Mesothelial cell of epicardium (in vitro differentiated cells): ENCODE measurements at regions not wholly inside any gene's neighbourhood (a gene's known extent, or its start where the extent isn't known, plus 50 kb on each side); places are given as distances from the start of the nearest gene placed in this dataset.

Source experiments
- DNase-seq, 2 experiments: peaks; one replicate each; pipeline ENCODE4 v3.0.0; 2021; ENCODE audit warnings: low spot score in 2 of 2; ENCODE audit not compliant: unreplicated experiment in 2 of 2
- H3K27ac Mint-ChIP-seq: 2 replicates; pipeline ENCODE4 v1.8.0; 2021; ENCODE audit warnings: mixed read lengths
- H3K27me3 Mint-ChIP-seq: 2 replicates; pipeline ENCODE4 v1.8.0; 2021; ENCODE audit warnings: low read depth, mixed read lengths
- H3K36me3 Mint-ChIP-seq: 2 replicates; pipeline ENCODE4 v1.8.0; 2021; ENCODE audit warnings: mixed read lengths
- H3K4me1 Mint-ChIP-seq: 2 replicates; pipeline ENCODE4 v1.8.0; 2021; ENCODE audit warnings: mixed read lengths
- H3K4me3 Mint-ChIP-seq: 2 replicates; pipeline ENCODE4 v1.8.0; 2021; ENCODE audit warnings: mild to moderate bottlenecking, moderate library complexity, mixed read lengths
- H3K9me3 Mint-ChIP-seq: 2 replicates; pipeline ENCODE4 v1.8.0; 2021; ENCODE audit warnings: mixed read lengths
- CTCF ChIP-seq: fragments of 200-600 bp; sonication (generic); IDR thresholded peaks from one replicate; pipeline ENCODE4 v1.5.0; 2021; ENCODE audit warnings: antibody characterized with exemption; ENCODE audit not compliant: unreplicated experiment

- no peak for DNase-seq
- Mint-ChIP-seq H3K9me3 (peaks cover 29% of the 10 kb centered on the region), H3K4me3 (no peak overlapping the region), H3K27me3 (peaks cover 7% of the 10 kb centered on the region), H3K27ac (no peak overlapping the region), H3K4me1 (peaks cover 21% of the 10 kb centered on the region), H3K36me3 (peaks cover 5% of the 10 kb centered on the region)
- TF ChIP-seq CTCF = no peak
Observed at GRCh38 chr7:68291710-68292109, 1295.1 kb downstream of the TYW1 start.

GRCh38 chr7:68295386-68295785 is 1298.8 kb downstream of the TYW1 start:
- H3K4me3 Mint-ChIP-seq = no peak overlapping the region
- H3K4me1 Mint-ChIP-seq = no peaks in the 10 kb centered on the region
- peaks cover 7% of the 10 kb centered on the region for H3K27me3 Mint-ChIP-seq
- H3K36me3 Mint-ChIP-seq = peaks cover 5% of the 10 kb centered on the region
- H3K27ac Mint-ChIP-seq = no peak overlapping the region
- no peak for DNase-seq
- peaks cover 28% of the 10 kb centered on the region for H3K9me3 Mint-ChIP-seq
- TF ChIP-seq CTCF = no peak

- H3K36me3 Mint-ChIP-seq = no peaks in the 10 kb centered on the region
- DNase-seq = no peak
- TF ChIP-seq CTCF = no peak
- no peak overlapping the region for H3K4me3 Mint-ChIP-seq
- no peak overlapping the region for H3K27ac Mint-ChIP-seq
- H3K27me3 Mint-ChIP-seq = no peaks in the 10 kb centered on the region
- peaks cover 2% of the 10 kb centered on the region for H3K4me1 Mint-ChIP-seq
- peaks cover 12% of the 10 kb centered on the region for H3K9me3 Mint-ChIP-seq
Observed at GRCh38 chr7:68304536-68304935, 1293.7 kb upstream of the AUTS2 start.

GRCh38 chr7:68306692-68307107 is 1291.6 kb upstream of the AUTS2 start:
- Mint-ChIP-seq H3K4me3 (no peak overlapping the region), H3K9me3 (peaks cover 8% of the 10 kb centered on the region), H3K27me3 (no peaks in the 10 kb centered on the region), H3K4me1 (peaks cover 2% of the 10 kb centered on the region), H3K36me3 (no peaks in the 10 kb centered on the region), H3K27ac (no peak overlapping the region)
- TF ChIP-seq CTCF = no peak
- no peak for DNase-seq

GRCh38 chr7:68309271-68309670 is 1289.0 kb upstream of the AUTS2 start:
- H3K36me3 Mint-ChIP-seq = no peaks in the 10 kb centered on the region
- DNase-seq = no peak

More at GRCh38 chr7:68309271-68309670, 1289.0 kb upstream of the AUTS2 start:
- H3K4me3 Mint-ChIP-seq = no peak overlapping the region
- H3K4me1 Mint-ChIP-seq = peaks cover 6% of the 10 kb centered on the region
- H3K27ac Mint-ChIP-seq = no peak overlapping the region
- peaks cover 6% of the 10 kb centered on the region for H3K9me3 Mint-ChIP-seq
- TF ChIP-seq CTCF = no peak
- no peaks in the 10 kb centered on the region for H3K27me3 Mint-ChIP-seq
